PFSK-1 (cell line): ENCODE measurements at regions not wholly inside any gene's neighbourhood (a gene's known extent, or its start where the extent isn't known, plus 50 kb on each side); places are given as distances from the start of the nearest gene placed in this dataset.

ENCODE experiments used
- FOXP2 ChIP-seq: optimal IDR thresholded peaks from 2 replicates; pipeline ENCODE3; 2011; ENCODE audit warnings: borderline replicate concordance, control low read depth, inconsistent platforms; ENCODE audit not compliant: insufficient read depth; ENCODE audit errors: extremely low read length, extremely low read depth
- POLR2AphosphoS5 ChIP-seq: IDR thresholded peaks from 2 replicates; pipeline ENCODE4 v1.6.1; 2012; ENCODE audit warnings: low read depth, mild to moderate bottlenecking, control low read depth, low read length, moderate library complexity
- SIN3A ChIP-seq: IDR thresholded peaks from 2 replicates; pipeline ENCODE4 v1.6.1; 2012; ENCODE audit warnings: mild to moderate bottlenecking, low read length, moderate library complexity, borderline replicate concordance; ENCODE audit not compliant: insufficient read depth
- TAF1 ChIP-seq: IDR thresholded peaks from 2 replicates; pipeline ENCODE4 v1.6.1; 2012; ENCODE audit warnings: low read length, control low read depth, borderline replicate concordance; ENCODE audit not compliant: insufficient read depth
- TF ChIP-seq, protein P1 (sequence below), 2 experiments: IDR thresholded peaks; 2 replicates each; pipeline versions ENCODE4 v1.6.1 to v1.8.0; 2011 to 2012; ENCODE audit warnings: low read depth in 2 of 2, low read length in 2 of 2, control low read depth in 1 of 2, inconsistent platforms in 1 of 2, mild to moderate bottlenecking in 1 of 2, moderate library complexity in 1 of 2; ENCODE audit not compliant: insufficient read depth in 1 of 2

DNA sequence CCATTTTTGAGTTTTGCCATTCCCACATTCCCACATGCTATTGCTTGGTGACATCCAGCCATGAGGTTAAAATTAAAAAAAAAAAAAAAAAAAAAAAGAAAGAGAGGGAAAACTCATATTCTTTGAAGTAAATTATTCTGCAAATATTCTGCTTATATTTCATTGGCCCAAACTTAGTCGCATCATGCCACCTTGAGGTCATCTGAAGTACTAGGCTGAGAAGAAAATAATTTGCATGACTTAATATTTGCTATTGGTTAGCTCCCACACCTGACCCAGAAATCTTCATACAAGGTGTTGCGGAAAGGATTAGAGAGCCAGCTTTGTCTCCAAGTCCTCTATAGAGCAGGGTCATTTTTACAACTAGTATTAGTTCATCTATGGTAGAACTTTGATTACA is 2206.0 kb downstream of the MRPL39 start:
- TF ChIP-seq SIN3A (no peak), TAF1 (no peak), POLR2AphosphoS5 (no peak), FOXP2 (no peak)
- TF ChIP-seq, protein P1, sequence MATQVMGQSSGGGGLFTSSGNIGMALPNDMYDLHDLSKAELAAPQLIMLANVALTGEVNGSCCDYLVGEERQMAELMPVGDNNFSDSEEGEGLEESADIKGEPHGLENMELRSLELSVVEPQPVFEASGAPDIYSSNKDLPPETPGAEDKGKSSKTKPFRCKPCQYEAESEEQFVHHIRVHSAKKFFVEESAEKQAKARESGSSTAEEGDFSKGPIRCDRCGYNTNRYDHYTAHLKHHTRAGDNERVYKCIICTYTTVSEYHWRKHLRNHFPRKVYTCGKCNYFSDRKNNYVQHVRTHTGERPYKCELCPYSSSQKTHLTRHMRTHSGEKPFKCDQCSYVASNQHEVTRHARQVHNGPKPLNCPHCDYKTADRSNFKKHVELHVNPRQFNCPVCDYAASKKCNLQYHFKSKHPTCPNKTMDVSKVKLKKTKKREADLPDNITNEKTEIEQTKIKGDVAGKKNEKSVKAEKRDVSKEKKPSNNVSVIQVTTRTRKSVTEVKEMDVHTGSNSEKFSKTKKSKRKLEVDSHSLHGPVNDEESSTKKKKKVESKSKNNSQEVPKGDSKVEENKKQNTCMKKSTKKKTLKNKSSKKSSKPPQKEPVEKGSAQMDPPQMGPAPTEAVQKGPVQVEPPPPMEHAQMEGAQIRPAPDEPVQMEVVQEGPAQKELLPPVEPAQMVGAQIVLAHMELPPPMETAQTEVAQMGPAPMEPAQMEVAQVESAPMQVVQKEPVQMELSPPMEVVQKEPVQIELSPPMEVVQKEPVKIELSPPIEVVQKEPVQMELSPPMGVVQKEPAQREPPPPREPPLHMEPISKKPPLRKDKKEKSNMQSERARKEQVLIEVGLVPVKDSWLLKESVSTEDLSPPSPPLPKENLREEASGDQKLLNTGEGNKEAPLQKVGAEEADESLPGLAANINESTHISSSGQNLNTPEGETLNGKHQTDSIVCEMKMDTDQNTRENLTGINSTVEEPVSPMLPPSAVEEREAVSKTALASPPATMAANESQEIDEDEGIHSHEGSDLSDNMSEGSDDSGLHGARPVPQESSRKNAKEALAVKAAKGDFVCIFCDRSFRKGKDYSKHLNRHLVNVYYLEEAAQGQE (IDR thresholded peaks at IDR 0.05; ENCODE audit: insufficient read depth in 1 of 2, low read depth in 2 of 2, low read length in 2 of 2), result no peak

DNA sequence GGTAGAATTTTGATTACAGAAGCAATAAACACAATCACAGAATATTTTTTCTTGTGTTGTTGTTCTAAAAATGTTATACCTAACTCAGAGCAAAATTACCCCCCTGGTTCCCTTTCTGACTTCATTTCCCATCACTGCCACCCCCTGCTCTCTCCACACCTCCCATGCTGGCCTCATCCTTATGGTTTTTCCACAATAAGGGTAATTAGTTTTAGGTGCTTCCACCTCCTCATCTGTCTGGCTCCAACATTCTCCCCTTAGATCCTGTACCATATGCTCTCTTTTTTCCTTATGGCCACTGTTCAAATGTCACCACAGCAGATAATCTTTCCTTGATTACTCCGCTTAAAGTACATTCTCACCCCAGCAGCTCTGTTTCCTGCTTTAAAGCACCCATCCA is 2208.6 kb downstream of the MRPL39 start:
- TF ChIP-seq FOXP2 (no peak), SIN3A (no peak), TAF1 (no peak), POLR2AphosphoS5 (no peak)
- TF ChIP-seq, protein P1 (IDR thresholded peaks at IDR 0.05; ENCODE audit: insufficient read depth in 1 of 2, low read depth in 2 of 2, low read length in 2 of 2), result no peak

DNA sequence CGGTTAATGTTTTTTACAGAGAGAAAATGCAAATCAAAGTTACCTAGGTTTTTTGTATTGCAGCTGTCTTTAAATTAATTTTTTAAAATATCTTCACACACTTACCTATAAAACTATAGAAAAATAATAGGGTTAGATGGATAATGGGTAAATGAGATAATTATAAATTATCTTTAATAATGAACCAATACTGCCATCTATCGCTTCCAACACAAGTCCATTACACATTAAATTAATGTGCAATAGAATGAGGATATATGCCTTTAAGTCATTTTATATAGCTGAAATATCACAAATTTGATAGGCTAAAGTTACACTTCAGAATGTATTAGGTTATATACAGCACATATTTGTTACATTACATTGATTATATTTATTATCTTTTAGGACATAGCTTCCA is 2212.8 kb downstream of the MRPL39 start:
- TF ChIP-seq, protein P1 (IDR thresholded peaks at IDR 0.05; ENCODE audit: insufficient read depth in 1 of 2, low read depth in 2 of 2, low read length in 2 of 2), result no peak
- TF ChIP-seq FOXP2 (no peak), POLR2AphosphoS5 (no peak), SIN3A (no peak), TAF1 (no peak)

DNA sequence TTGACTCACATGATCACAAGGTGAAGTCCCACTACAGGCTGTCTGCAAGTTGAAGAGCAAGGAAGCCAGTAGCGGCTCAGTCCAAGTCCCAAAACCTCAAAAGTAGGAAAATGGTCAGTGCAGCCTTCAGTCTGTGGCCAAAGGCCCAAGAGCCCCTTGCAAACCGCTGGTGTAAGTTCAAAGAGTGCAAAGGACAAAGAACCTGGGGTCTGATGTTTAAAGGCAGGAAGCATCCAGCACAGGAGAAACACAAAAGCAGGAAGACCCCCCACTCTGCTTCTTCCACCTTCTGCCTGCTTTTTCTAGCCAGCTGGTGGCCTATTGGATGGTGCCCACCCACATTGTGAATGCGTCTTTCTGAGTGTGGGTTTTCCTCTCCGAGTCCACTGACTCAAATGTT is 2222.6 kb downstream of the MRPL39 start:
- TF ChIP-seq POLR2AphosphoS5, result no peak
- TF ChIP-seq FOXP2, result no peak
- no peak for TF ChIP-seq SIN3A
- TF ChIP-seq TAF1, result no peak
- TF ChIP-seq, protein P1 (IDR thresholded peaks at IDR 0.05; ENCODE audit: insufficient read depth in 1 of 2, low read depth in 2 of 2, low read length in 2 of 2), result no peak

DNA sequence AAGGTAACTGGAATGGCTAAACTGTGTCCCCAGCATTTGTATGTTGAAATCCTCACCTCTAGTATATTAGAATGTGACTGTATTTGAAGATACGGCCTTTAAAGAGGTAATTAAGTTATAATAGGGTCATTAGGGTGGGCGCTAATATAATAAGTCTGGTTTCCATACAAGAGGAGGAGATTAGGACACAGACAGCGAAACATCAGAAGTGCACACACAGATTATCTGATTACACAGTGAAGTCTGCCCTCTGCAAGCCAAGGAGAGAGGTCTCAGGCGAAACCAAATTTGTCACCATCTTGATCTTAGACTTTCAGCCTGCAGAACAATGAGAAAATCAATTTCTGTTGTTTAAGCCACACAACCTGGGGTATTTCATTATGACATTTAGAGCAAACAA is 2233.1 kb downstream of the MRPL39 start:
- no peak for TF ChIP-seq FOXP2
- no peak for TF ChIP-seq TAF1
- no peak for TF ChIP-seq SIN3A
- TF ChIP-seq, protein P1 (IDR thresholded peaks at IDR 0.05; ENCODE audit: insufficient read depth in 1 of 2, low read depth in 2 of 2, low read length in 2 of 2), result no peak
- no peak for TF ChIP-seq POLR2AphosphoS5
